Fibroblast of pulmonary artery (primary cell): ENCODE measurements at regions not wholly inside any gene's neighbourhood (a gene's known extent, or its start where the extent isn't known, plus 50 kb on each side); places are given as distances from the start of the nearest gene placed in this dataset.
A peak's percentile ranks its signal among the peaks of the same experiment; 100 is the strongest.

ENCODE experiments used
- DNase-seq: peaks from one replicate; pipeline ENCODE4 v3.0.0-alpha.2; 2010; ENCODE audit warnings: low read depth
- H3K4me3 ChIP-seq: replicated peaks from 2 replicates; pipeline ENCODE4 v1.5.1; 2011; ENCODE audit warnings: low read depth, mild to moderate bottlenecking, control low read depth, low read length, moderate library complexity
- TF ChIP-seq, protein P1 (sequence below): IDR thresholded peaks from 2 replicates; pipeline ENCODE4 v1.5.1; 2011; ENCODE audit warnings: mild to moderate bottlenecking, control low read depth, low read length, inconsistent platforms; ENCODE audit errors: missing control alignments

DNA sequence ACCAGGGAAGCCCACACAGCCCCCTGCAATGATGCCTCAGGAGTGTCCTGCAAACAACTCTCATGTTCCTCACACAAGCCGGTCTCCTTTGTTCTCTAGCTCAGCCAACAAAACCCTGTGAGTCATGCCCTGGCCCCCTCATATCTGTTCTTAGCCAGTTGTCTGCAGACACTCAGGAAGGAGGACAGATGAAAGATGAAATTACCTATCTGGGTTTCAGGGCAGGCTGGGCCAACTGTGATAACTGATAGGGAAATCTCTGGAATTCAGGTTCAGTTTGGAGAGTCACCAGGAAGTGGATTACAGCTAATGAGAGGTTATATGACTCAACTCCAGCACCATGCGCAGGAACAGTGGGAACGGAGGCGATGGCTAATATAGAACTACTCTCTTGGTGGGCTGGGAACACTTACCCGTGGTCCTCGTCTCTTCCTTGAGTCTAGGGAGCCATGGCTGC is 352.0 kb upstream of the ADAMTS9 start:
- TF ChIP-seq, protein P1, sequence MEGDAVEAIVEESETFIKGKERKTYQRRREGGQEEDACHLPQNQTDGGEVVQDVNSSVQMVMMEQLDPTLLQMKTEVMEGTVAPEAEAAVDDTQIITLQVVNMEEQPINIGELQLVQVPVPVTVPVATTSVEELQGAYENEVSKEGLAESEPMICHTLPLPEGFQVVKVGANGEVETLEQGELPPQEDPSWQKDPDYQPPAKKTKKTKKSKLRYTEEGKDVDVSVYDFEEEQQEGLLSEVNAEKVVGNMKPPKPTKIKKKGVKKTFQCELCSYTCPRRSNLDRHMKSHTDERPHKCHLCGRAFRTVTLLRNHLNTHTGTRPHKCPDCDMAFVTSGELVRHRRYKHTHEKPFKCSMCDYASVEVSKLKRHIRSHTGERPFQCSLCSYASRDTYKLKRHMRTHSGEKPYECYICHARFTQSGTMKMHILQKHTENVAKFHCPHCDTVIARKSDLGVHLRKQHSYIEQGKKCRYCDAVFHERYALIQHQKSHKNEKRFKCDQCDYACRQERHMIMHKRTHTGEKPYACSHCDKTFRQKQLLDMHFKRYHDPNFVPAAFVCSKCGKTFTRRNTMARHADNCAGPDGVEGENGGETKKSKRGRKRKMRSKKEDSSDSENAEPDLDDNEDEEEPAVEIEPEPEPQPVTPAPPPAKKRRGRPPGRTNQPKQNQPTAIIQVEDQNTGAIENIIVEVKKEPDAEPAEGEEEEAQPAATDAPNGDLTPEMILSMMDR: no peak

DNA sequence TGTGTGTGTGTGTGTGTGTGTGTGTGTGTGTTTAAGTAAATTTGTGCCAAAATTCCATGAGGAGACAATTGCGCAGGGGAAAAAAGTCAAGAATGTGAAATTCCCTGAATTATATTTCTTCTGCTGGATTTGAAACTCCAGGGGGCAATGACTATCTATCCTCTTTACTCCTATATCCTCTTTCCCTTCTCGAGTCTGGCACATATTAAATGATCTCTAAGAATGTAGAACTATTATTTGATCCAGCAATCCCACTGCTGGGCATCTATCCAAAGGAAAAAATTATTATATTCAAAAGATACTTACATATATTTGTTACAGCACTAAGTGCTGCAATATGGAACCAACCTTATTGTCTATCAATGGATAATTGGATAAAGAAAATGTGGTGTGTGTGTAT is 350.1 kb upstream of the ADAMTS9 start:
- no peak overlapping the region for H3K4me3 ChIP-seq
- TF ChIP-seq, protein P1: no peak
- DNase-seq: no peak

More for the DNA sequence above, 352.0 kb upstream of the ADAMTS9 start:
- no peak overlapping the region for H3K4me3 ChIP-seq
- peak; percentile 31 for DNase-seq

DNA sequence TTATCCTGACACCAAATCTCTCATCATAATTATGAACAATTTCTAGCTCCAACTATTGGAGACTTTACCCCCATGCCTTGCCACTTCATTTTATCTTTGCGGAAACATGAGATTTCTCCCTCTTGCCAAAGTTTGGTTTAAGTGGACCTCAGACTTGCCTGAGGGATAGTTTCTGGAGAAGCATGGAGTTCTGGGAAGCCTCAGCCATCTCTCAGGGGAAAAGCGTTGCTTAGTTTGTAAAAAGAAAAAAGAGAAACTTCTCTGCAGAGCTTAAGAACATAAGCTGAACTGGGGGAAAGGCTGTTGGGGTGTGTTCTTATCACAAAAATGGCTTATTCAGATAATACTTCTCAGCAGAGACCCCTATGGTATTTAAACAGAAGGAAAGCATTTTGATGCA is 347.4 kb upstream of the ADAMTS9 start:
- H3K4me3 ChIP-seq: no peak overlapping the region
- TF ChIP-seq, protein P1: no peak
- DNase-seq: no peak

DNA sequence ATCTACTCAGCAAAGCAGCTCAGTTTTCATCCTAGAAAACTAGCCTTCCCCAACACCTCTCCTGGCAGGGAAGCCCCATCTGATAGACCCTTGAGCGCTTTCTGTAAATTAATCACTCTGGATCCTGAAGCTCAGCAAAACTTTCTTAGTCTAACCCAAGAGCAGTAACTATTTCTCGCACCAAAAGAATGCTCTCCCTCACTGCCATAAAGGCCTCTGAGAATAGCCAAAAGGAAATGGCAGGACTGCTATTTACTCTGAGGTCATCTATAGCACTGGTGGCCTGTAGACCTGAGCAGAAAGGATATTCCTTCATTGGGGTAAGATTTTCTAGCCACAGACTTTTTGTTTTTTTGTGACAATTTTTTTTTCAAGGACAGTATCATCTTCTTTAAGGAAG is 345.8 kb upstream of the ADAMTS9 start:
- H3K4me3 ChIP-seq: no peak overlapping the region
- TF ChIP-seq, protein P1: no peak
- DNase-seq: no peak

DNA sequence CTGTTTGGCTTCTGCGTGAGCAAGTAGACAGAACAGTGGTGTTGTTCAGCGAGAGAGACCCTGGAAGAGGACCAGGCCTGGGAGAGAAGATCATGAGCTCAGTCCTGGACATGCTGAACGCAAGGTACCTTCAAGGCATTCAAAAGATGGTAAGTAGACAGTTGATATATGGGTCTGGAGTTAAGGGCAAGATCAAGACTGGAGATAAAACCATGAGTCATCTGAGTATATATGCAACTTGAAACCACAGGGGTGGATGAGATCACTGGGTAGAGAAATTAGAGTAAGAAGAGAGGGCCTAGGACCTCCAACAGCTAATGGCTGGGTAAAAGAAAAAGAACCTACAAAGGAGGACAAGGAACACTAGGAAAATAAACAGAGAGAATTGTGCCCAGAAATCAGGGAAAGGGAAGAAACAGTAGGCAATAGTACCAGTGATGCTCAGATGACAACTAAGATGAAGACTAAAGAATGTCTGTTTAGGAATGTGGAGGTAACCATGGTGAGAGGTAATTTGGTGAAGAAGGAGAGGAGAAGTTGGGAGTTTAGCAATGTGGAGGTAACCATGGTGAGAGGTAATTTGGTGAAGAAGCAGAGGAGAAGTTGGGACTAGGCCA is 343.2 kb upstream of the ADAMTS9 start:
- TF ChIP-seq, protein P1: no peak
- no peak overlapping the region for H3K4me3 ChIP-seq
- DNase-seq: peak; percentile 41

DNA sequence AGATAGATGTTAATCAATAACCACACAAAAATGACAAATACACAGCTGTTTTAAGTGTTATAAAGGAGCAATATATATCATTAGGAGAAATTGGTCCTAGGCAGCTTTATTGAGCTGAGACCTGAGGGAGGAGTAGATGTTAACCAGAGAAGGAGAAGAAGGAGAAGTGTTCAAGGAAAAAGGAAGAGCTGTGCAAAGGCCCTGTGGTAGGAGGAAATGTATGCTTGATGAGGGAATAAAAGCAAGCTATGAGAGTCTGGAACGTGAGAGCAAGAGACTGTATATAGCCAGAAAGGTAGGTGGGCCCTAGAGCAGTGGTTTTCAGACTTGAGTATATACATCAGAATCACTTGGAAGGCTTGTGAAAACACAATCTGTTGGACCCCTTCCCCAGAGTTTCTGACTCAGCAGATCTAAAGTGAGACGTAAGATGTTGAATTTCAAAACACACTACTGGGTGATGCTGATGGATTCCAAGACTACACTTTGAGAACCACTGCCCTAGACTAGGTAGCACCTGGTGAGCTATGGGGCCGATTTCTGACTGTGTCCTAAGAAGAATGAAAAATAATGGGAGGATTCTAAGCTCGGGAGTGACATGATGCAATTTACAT is 342.3 kb upstream of the ADAMTS9 start:
- DNase-seq: no peak
- TF ChIP-seq, protein P1: no peak
- H3K4me3 ChIP-seq: no peak overlapping the region

DNA sequence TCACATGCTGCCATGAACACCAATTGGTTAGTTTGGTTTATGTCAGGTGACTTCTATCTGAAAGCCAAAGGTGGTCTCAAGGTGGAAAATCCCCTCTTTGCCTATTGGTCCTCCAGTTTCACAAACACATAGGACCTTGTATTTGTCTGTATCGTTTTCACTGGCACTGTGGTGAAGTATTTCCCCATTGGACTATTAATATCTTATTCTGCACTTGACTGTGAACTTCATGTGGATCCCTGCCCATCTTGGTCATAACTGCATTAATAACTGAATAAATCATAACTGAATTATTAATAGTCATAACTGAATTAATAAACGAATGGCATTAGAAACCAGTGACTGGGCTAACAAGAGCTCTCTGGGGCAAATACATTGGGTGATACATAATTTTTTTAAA is 341.3 kb upstream of the ADAMTS9 start:
- TF ChIP-seq, protein P1: no peak
- DNase-seq: no peak
- H3K4me3 ChIP-seq: no peak overlapping the region
